Astrocyte of the hippocampus (primary cell): ENCODE measurements at regions not wholly inside any gene's neighbourhood (a gene's known extent, or its start where the extent isn't known, plus 50 kb on each side); places are given as distances from the start of the nearest gene placed in this dataset.

Experiments
- DNase-seq: peaks from one replicate; pipeline ENCODE4 v3.0.0; 2011; ENCODE audit warnings: low read depth, low spot score

DNA sequence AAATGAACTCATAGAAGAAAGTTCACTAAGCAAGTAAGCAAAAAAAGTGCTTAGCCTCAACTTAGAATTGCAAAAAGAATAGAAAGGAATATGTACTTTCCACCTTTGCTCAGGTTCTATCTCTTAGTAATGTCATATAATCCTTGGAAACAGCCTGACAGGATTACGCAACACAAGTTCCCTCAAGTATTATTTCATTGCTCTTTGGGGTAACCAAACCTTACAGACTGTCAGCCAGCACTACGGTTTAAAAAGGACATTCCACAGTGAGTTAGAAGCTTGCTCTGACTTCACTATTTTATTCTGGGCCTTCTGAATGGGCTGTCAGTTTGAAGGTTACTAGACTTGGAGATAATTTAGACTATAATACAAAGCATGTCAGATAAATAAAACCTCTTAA is 264.0 kb downstream of the ATXN7L3B start:
- DNase-seq = no peak

DNA sequence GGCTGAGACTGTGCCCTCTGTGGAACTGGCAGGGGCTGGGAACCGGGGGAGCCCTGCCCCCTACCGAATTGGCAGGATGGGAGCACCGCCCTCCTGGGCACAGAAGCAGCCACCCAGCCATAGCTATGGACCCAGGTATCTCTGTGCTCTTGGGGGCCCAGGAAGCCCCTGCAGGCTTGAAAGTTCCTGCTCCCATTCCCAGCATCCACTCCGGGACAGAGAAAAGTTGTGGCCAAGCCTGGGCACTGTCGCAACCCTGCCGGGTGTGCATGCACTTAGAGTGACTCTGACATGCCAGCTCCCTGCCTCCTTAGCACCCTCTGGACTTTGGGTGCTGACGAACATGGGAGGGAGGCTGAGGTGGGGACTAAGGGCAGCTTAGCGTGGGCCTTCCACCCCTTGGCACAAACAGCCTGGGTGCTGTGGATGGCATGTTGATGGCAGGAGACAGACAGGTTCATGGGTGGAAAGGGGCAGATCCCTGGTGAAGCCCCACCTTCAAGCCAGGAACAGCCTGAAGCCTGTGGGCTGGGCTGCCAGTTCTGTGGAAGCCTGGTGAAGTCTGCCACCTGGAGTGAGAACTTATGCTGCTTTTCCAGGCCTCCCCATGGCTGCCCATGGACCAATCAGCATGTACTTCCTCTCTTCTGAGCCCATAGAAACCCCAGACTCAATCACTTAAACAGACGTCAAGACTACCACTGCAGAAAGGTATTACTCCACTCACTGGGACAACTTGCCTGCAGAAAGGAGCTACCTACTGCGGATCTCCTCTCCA is 279.0 kb downstream of the ATXN7L3B start:
- DNase-seq = no peak

- DNase-seq = no peak
Measured at GRCh38 chr12:74817499-74817898, 279.9 kb downstream of the ATXN7L3B start.

GRCh38 chr12:74818412-74818811 is 280.8 kb downstream of the ATXN7L3B start:
- no peak for DNase-seq

DNA sequence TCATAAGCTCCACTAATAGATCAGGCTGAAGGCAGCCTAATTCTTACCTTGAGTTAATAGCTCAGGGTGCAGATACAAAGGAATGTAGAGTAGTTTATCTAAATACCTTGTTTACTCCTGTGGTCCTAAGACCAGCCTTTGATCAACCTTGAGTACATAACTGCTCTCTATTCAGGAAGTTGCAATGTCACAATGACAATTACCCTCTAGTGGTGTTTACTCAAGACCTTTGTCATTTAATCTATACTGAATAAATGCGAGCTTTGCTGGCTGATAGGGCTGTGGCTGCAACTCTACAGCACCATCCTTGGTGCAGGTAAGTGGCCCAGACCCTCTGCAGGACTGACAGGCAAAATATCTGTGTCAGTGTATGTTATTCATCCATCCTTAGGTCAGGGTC is 282.7 kb downstream of the ATXN7L3B start:
- no peak for DNase-seq

- DNase-seq = no peak
Measured at GRCh38 chr12:74836567-74836966, 298.9 kb downstream of the ATXN7L3B start.

- DNase-seq = no peak
Measured at GRCh38 chr12:74846116-74846515, 308.5 kb downstream of the ATXN7L3B start.

DNA sequence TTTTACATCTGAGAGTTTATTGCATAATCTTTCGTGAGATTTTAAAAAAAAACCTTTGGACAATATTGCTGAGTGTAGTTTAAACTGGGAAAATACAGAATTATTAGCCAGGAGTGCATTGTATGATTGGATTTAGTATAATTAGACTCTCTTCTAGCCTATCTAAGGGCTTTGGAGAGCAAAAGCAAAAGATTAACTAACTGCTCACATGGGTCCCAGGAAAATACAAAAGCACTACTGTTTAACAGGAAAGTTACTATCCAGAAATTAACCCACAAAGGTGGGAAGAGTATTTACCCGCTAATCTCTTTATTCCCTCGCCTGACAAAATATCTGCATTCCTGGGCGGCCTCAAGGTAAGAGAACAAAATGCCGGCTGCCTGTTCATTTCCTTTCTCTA is 309.5 kb downstream of the ATXN7L3B start:
- no peak for DNase-seq

DNA sequence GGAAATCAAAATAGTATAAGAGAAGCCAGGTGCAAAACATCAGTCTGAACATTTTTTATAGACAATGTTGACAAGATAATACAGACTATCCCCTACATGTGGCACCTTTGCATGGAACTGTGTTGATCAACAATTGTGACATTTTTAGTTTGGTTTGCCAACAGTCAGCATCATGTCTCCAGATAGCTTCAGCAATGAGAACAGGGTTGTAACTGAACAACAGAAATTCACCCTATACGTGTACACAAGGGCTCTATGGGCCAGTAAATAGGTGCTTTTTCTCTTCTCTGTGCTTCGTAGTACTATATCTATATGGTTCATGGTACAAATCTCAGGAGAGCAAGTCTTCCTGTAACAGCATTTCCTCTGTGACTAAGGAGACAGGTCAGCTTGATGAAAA is 310.4 kb downstream of the ATXN7L3B start:
- no peak for DNase-seq

DNA sequence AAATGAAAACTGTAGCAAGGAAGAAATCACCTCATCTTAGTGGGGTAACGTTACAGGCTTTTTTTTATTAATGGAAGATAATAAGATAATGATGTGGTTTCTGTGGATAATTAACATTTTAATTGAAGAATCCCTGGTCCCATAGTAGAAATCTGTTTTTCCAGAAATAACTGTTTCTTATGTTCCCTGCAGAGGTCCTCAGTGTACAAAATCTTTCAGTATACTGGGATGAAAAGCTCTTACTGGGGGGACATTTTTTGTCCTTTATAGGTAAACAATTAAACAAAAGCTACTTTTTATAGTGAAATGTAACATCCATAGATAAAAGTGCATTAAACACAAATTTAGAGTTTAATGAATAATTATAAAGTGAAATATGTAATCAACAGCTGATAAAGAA is 312.2 kb downstream of the ATXN7L3B start:
- DNase-seq = no peak

GRCh38 chr12:74871817-74872216 is 334.2 kb downstream of the ATXN7L3B start:
- no peak for DNase-seq

DNA sequence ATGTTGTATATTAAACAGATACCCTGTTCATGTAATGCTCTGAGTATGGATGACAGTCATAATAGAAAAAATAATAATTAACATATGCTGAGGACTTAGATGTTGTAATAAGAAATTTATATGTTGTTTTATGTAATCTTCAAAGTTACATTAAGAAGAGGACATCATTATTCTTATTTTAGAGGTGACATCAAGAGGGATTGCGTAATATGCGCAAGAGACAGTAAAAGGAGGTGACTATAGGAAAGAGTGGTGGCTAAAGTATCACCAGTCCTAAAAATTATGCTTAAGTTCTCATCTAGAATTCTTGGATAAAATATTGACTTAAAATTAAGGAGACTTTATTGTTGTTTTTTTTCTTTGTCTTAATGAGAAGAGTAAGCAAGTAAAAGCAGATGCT is 323.9 kb downstream of the KCNC2 start:
- DNase-seq = no peak

GRCh38 chr12:74889073-74889472 is 320.6 kb downstream of the KCNC2 start:
- no peak for DNase-seq

DNA sequence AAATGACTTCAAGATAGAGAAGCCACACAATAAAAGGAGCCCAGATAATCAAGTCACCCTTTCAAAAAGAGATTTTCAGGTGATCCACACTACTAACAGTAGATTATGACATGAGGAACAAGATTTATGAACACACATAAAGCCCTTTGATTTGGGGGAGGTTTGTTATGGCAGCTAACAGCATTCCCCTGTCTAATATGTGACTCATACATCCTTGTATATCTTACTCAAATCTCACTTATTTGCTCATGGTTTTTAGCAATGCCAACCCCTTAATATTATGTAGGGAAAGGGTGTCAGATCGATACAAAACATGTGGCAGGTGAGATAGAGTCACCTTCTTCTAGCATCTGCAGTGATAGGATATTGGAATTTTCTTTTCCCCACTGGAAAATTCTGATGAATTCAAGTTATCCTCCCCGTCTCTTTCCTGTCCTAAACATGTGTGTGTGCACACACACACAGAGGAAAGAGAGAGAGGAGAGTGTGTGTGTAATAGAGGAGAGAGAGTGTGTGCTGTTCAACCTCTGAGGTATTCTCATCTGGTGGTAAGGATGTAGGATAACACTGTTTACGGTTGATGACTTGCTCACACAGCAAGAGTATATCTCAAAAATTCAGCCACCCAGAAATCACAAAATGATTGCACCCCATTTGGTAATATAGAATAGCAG is 319.9 kb downstream of the KCNC2 start:
- peak; percentile 42 for DNase-seq

- peak; percentile 83 for DNase-seq
Measured at GRCh38 chr12:74890237-74890599, 319.4 kb downstream of the KCNC2 start.

DNA sequence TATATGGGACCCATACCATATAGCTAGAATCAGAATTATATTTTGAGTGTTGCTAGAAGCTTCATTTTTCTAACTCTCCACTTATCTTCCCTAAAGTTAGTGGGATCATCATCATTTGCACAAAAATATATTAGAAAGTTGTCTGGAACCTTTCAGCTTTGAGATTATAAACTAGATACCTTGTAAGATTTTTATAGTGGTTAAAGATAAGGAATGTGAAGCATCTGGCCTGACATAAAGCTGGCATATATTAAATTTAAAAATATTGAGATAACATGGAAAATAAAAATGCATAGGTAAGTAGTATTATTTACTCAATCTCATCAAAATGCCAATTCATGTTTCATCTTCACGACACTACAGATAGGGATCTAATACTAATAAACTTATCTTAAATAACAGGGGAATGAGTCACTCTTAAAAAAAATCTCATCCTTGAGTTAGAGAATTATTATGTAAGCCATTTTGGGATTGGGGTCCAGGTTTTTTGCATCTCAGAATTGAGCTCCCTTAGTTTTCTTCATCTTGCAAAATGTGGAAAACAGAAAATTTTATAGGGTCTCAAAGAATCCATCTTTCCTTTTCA is 318.5 kb downstream of the KCNC2 start:
- DNase-seq = no peak

DNA sequence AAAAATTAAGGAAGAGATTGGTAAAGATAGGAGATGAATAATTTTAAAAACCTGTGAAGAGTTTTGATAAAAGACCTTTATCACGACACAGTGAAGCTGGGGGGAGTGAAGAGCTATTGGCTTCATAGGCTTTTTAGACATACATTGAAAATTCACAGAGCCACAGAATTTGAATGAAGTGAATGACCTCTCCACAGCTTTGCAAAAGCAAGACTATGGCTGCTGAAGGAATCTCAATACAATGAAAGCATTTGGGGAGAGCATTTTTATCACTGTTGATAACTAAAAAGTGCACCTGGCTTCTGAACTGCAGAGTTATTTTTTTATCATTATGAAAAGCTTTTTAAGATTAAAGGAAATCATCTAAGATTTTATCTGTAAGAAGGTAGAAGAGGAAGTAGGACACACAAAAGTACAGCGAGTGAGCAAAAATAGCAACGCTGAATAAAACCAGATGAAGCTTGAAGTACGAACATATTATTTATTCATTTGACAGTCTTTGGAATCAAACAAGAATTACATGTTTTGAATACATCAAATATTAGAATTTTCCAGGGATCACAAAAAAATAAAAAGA is 317.5 kb downstream of the KCNC2 start:
- DNase-seq = no peak

DNA sequence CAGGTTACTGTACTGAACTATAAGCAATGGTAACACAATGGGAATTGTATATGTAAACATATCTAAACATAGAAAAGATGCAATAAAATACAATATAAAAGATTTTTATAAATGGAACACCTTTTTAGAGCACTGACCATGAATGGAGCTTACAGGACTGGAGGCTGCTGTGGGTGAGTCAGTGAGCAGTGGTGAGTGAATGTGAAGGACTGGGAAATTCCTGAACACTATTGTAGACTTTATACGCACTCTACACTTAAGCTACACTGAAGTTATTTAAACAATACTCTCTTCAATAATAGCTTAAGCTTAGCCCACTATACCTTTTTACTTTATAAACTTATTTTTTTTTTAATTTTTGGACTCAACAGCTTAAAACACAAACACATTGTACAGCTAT is 313.5 kb downstream of the KCNC2 start:
- peak; percentile 31 for DNase-seq

GRCh38 chr12:74897425-74898211 is 312.0 kb downstream of the KCNC2 start:
- DNase-seq = no peak

DNA sequence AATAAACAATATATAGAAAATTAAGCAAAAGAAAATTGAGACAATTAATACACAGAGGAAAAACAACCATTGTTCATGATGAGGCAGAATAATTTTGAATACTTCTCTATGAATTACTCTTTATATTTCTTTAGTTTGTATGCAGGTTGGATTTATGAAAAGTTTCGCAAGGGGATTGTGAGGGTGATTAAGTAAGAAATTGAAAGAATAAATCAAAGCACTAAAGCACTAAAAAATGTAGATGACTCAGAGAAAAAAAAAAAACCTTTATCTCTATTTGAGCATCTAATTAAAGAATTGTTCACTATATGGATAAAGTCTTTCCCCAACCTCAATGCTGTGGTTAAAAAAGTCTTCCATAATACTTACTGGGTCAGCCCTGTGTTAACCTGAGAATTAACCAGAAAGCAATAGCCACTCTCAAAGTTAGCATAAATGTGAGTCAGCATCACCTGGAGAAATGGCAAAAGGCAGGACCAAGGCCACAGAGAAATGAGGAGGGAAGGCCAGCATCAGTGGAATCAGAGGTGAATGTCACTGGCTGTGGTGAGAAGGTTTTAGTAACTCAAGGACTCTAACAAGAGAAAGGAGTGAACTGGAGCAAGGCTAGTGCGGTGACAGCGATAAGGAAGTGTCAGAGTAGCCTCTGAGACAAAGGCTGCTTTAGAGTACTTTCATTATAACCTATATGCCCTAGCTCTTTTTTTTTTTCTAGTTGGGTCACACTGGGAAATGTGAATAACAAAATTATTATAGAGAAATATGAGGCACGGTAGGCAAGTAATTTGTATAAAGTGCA is 310.4 kb downstream of the KCNC2 start:
- peak; percentile 6 for DNase-seq

GRCh38 chr12:74900232-74900631 is 309.4 kb downstream of the KCNC2 start:
- DNase-seq = no peak
